EL (cell line): ENCODE measurements at regions not wholly inside any gene's neighbourhood (a gene's known extent, or its start where the extent isn't known, plus 50 kb on each side); places are given as distances from the start of the nearest gene placed in this dataset.
A peak's percentile ranks its signal among the peaks of the same experiment; 100 is the strongest.
"Not testable (repeated sequence)": the region's sequence is repeated elsewhere in the genome, so short reads cannot be mapped to it uniquely, and the experiment has no call there.

Experiments used
- DNase-seq: peaks from one replicate; pipeline ENCODE4 v3.0.0-alpha.2; 2016

- DNase-seq: peak; percentile 55
These were observed 162.9 kb upstream of the ELL2 start for GRCh38 chr5:96124589-96124988.

GRCh38 chr5:96123418-96123817, 161.8 kb upstream of the ELL2 start:
- DNase-seq: no peak

- DNase-seq: no peak
These were observed 159.7 kb upstream of the ELL2 start for GRCh38 chr5:96121364-96121763.

- no peak for DNase-seq
These were observed 158.5 kb upstream of the ELL2 start for GRCh38 chr5:96120120-96120519.

- peak; percentile 68 for DNase-seq
These were observed 156.4 kb upstream of the ELL2 start for GRCh38 chr5:96117771-96118651.

GRCh38 chr5:96115147-96115807, 153.6 kb upstream of the ELL2 start:
- no peak for DNase-seq

GRCh38 chr5:96114736-96115135, 153.1 kb upstream of the ELL2 start:
- DNase-seq: peak; percentile 59

- DNase-seq: no peak
These were observed 151.7 kb upstream of the ELL2 start for GRCh38 chr5:96113170-96113939.

GRCh38 chr5:96112703-96113102, 151.1 kb upstream of the ELL2 start:
- no peak for DNase-seq

- DNase-seq: no peak
These were observed 150.5 kb upstream of the ELL2 start for GRCh38 chr5:96112123-96112670.

GRCh38 chr5:96111080-96111756, 149.6 kb upstream of the ELL2 start:
- DNase-seq: no peak

- DNase-seq: no peak
These were observed 148.6 kb upstream of the ELL2 start for GRCh38 chr5:96110300-96110699.

GRCh38 chr5:96108629-96109028, 147.0 kb upstream of the ELL2 start:
- not testable (repeated sequence) for DNase-seq

GRCh38 chr5:96103829-96104228, 142.2 kb upstream of the ELL2 start:
- DNase-seq: not testable (repeated sequence)

- DNase-seq: no peak
These were observed 139.9 kb upstream of the ELL2 start for GRCh38 chr5:96101358-96102089.

- not testable (repeated sequence) for DNase-seq
These were observed 135.8 kb upstream of the ELL2 start for GRCh38 chr5:96097488-96097887.

GRCh38 chr5:96096724-96097123, 135.1 kb upstream of the ELL2 start:
- peak; percentile 44 for DNase-seq

GRCh38 chr5:96094904-96095303, 133.3 kb upstream of the ELL2 start:
- no peak for DNase-seq

- DNase-seq: peak; percentile 17
These were observed 132.3 kb upstream of the ELL2 start for GRCh38 chr5:96093890-96094381.

GRCh38 chr5:96093340-96093739, 131.7 kb upstream of the ELL2 start:
- no peak for DNase-seq

- DNase-seq: no peak
These were observed 130.2 kb upstream of the ELL2 start for GRCh38 chr5:96091874-96092273.

GRCh38 chr5:96090215-96090614, 128.6 kb upstream of the ELL2 start:
- no peak for DNase-seq
